HUES48 (cell line): ENCODE measurements at regions not wholly inside any gene's neighbourhood (a gene's known extent, or its start where the extent isn't known, plus 50 kb on each side); places are given as distances from the start of the nearest gene placed in this dataset.

Experiments
- H3K27ac ChIP-seq: one replicate; pipeline ENCODE4 v1.7.0; 2013; ENCODE audit warnings: low read depth, low read length, inconsistent platforms
- H3K27me3 ChIP-seq: 2 replicates; pipeline ENCODE4 v1.6.1; 2013; ENCODE audit warnings: mild to moderate bottlenecking, low read length; ENCODE audit not compliant: control insufficient read depth, insufficient read depth
- H3K36me3 ChIP-seq: 2 replicates; pipeline ENCODE4 v1.6.1; 2013; ENCODE audit warnings: low read length; ENCODE audit not compliant: control insufficient read depth, insufficient read depth
- H3K4me1 ChIP-seq: 2 replicates; pipeline ENCODE4 v1.6.1; 2013; ENCODE audit warnings: mild to moderate bottlenecking, low read length; ENCODE audit not compliant: control insufficient read depth, insufficient read depth
- H3K4me3 ChIP-seq: 2 replicates; pipeline ENCODE4 v1.5.1; 2013; ENCODE audit warnings: mild to moderate bottlenecking, low read depth, low read length
- H3K9ac ChIP-seq: 2 replicates; pipeline ENCODE4 v1.6.1; 2013; ENCODE audit warnings: mild to moderate bottlenecking, low read depth, low read length, moderate library complexity
- H3K9me3 ChIP-seq: 2 replicates; pipeline ENCODE4 v1.6.1; 2013; ENCODE audit warnings: low read length; ENCODE audit not compliant: control insufficient read depth, insufficient read depth

DNA sequence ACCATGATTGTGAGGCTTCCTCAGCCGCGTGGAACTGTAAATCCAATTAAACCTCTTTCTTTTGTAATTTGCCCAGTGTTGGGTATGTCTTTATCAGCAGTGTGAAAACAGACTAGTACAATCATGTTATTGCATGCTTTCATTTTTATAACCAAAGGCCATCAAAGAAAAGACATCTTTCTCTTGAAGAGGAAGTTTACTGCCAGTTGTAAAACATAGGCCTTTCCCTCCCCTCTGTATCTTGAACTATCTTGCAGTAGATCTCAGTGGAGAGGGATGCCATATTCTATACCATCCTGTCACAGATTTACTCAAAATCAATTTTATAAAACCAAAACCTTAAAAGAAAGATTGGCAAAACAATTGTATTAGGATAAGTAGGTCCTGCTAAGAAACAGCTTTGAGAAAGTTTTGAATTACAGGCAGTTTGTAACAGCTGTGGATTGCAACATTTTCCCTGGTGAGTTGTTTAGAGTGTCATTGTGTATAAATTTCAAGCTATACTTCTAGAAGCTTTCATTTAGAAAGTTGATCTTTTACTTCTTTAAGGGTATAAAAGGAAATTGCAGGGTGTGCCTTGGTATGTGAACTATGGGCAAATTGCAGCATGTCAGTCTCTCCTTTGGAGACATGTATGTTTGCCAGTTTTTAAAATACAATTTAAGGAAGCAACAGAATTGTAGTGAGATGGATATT lies 128.0 kb downstream of the ATP23 start:
- Histone ChIP-seq H3K4me1 (no peaks in the 10 kb centered on the region), H3K9ac (no peak overlapping the region), H3K27me3 (no peaks in the 10 kb centered on the region), H3K4me3 (no peak overlapping the region), H3K36me3 (no peaks in the 10 kb centered on the region), H3K9me3 (no peaks in the 10 kb centered on the region), H3K27ac (no peak overlapping the region)

GRCh38 chr12:58071994-58072393 lies 130.6 kb downstream of the ATP23 start:
- no peaks in the 10 kb centered on the region for H3K9me3 ChIP-seq
- no peak overlapping the region for H3K27ac ChIP-seq
- no peak overlapping the region for H3K4me3 ChIP-seq
- H3K27me3 ChIP-seq: no peaks in the 10 kb centered on the region
- 0 out of 2 replicates have a peak, but pooled peaks cover 3% of the 10 kb centered on the region for H3K4me1 ChIP-seq
- H3K36me3 ChIP-seq: no peaks in the 10 kb centered on the region
- no peak overlapping the region for H3K9ac ChIP-seq

GRCh38 chr12:58074259-58074658 lies 132.9 kb downstream of the ATP23 start:
- Histone ChIP-seq H3K27me3 (no peaks in the 10 kb centered on the region), H3K4me3 (no peak overlapping the region), H3K9me3 (no peaks in the 10 kb centered on the region), H3K36me3 (no peaks in the 10 kb centered on the region), H3K27ac (no peak overlapping the region), H3K4me1 (0 out of 2 replicates have a peak, but pooled peaks cover 3% of the 10 kb centered on the region), H3K9ac (no peak overlapping the region)

DNA sequence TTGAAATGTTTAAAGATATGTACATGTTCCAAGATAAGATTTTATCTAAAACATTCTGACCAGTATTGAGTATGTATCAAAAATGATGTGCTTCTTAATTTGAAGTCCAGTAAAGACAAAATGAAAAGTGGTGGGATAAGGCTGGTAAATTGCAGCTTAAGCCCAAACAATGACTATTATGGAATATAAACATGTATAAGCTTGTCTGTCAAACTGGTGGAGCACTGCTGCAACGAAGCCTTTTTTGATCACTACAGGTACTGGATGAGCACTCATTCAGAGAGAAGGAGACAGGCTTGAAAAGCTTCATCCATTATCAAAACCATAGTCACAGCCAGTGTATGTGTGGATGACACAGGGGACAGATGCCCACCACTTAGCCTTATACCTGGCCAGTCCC lies 138.4 kb downstream of the ATP23 start:
- no peaks in the 10 kb centered on the region for H3K9me3 ChIP-seq
- H3K27me3 ChIP-seq: no peaks in the 10 kb centered on the region
- H3K9ac ChIP-seq: no peak overlapping the region
- no peak overlapping the region for H3K4me3 ChIP-seq
- no peak overlapping the region for H3K27ac ChIP-seq
- no peaks in the 10 kb centered on the region for H3K36me3 ChIP-seq
- H3K4me1 ChIP-seq: 0 out of 2 replicates have a peak, but pooled peaks cover 3% of the 10 kb centered on the region

DNA sequence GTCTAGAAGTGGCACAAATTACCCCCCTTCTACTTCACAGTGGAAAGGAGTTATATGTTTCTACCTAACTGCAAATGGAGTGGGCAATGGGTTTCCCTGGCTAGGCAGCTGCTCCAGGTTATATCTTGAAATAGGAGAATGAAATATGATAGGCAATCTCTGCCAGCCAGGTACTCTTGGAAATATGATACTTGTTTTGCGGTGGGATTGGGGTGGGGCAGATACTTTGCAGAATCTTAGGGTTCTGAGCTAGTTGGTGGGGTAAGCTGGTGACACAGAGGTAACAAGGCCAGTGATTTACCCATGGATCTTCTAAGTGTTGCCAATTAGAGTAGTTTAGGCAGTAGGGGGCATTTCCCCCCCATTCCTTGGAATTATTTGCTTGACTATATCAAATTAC lies 140.1 kb downstream of the ATP23 start:
- Histone ChIP-seq H3K4me1 (no peaks in the 10 kb centered on the region), H3K36me3 (no peaks in the 10 kb centered on the region), H3K4me3 (no peak overlapping the region), H3K27me3 (no peaks in the 10 kb centered on the region), H3K27ac (no peak overlapping the region), H3K9me3 (no peaks in the 10 kb centered on the region), H3K9ac (no peak overlapping the region)

GRCh38 chr12:58082996-58083395 lies 141.6 kb downstream of the ATP23 start:
- Histone ChIP-seq H3K36me3 (no peaks in the 10 kb centered on the region), H3K27me3 (no peaks in the 10 kb centered on the region), H3K9me3 (no peaks in the 10 kb centered on the region), H3K4me1 (peaks cover 8% of the 10 kb centered on the region), H3K9ac (no peak overlapping the region), H3K4me3 (no peak overlapping the region), H3K27ac (no peak overlapping the region)

DNA sequence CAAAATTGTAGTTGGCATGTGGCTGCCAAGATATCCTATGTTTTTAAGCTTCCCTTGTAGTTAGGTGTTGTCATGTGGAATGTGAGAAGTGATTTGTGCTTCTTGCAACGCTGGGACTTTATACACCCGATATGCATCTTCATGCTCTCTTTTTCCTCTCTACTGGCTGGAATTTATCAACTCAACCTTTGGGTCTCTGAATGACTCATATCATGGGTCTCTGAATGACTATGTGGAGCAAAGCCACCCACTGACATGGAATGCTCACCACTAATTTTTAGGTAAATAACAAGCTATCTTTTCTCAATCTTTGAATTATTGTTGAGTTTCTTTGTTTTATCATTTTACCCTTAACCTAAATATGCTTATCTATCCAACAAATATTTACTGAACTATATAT lies 144.6 kb downstream of the ATP23 start:
- Histone ChIP-seq H3K27me3 (no peaks in the 10 kb centered on the region), H3K4me3 (no peak overlapping the region), H3K9ac (no peak overlapping the region), H3K27ac (no peak overlapping the region), H3K36me3 (no peaks in the 10 kb centered on the region), H3K4me1 (peaks cover 12% of the 10 kb centered on the region), H3K9me3 (no peaks in the 10 kb centered on the region)

DNA sequence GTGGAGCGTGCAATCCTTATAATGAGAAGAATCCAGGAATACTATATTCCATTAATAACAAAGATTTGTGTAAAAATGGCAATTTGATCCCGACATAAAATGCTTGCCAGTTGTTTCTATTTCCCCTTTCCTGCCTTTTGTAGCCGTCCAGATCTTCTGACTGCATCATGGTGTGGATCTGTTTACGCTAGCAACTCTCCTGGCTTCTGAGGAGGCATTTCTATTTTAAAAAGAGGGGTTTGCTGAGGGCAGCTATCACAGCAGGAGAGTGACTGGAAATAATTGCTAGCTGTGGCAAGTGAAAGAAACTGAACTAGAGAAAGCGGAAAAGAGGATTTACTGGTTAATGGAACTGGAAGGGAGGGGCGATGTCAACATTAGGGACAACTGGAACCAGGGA lies 145.6 kb downstream of the ATP23 start:
- peaks cover 12% of the 10 kb centered on the region for H3K4me1 ChIP-seq
- no peaks in the 10 kb centered on the region for H3K27me3 ChIP-seq
- no peak overlapping the region for H3K27ac ChIP-seq
- H3K4me3 ChIP-seq: no peak overlapping the region
- no peaks in the 10 kb centered on the region for H3K9me3 ChIP-seq
- no peak overlapping the region for H3K9ac ChIP-seq
- no peaks in the 10 kb centered on the region for H3K36me3 ChIP-seq

GRCh38 chr12:58087423-58088127 lies 146.2 kb downstream of the ATP23 start:
- Histone ChIP-seq H3K27me3 (no peaks in the 10 kb centered on the region), H3K9me3 (no peaks in the 10 kb centered on the region)

GRCh38 chr12:58089588-58089987 lies 148.2 kb downstream of the ATP23 start:
- Histone ChIP-seq H3K4me1 (peaks cover 12% of the 10 kb centered on the region), H3K4me3 (no peak overlapping the region), H3K27ac (no peak overlapping the region), H3K9me3 (no peaks in the 10 kb centered on the region), H3K27me3 (no peaks in the 10 kb centered on the region), H3K36me3 (no peaks in the 10 kb centered on the region), H3K9ac (no peak overlapping the region)

More at GRCh38 chr12:58087423-58088127, 146.2 kb downstream of the ATP23 start:
- Histone ChIP-seq H3K4me1 (peaks cover 12% of the 10 kb centered on the region), H3K4me3 (no peak overlapping the region), H3K27ac (no peak overlapping the region), H3K9ac (no peak overlapping the region), H3K36me3 (no peaks in the 10 kb centered on the region)

DNA sequence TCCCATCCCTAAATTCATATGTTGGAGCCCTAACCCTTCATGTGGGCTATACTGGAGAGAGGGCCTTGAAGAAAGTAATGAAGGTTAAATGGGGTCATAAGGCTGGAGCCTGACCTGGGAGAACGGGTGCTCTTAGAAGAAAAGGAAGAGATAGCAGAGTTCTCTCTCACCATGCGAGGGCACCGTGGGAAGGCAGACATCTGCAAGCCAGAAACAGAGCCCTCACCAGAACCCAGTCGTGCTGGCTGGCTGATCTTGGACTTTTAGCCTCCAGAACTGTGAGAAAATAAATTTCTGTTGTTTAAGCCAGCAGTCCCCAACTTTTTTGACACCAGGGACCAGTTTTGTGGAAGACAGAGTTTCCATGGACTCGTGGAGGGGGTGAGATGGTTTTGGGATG lies 149.3 kb downstream of the ATP23 start:
- Histone ChIP-seq H3K27ac (no peak overlapping the region), H3K4me3 (no peak overlapping the region), H3K27me3 (no peaks in the 10 kb centered on the region), H3K9ac (no peak overlapping the region), H3K36me3 (no peaks in the 10 kb centered on the region), H3K4me1 (peaks cover 12% of the 10 kb centered on the region), H3K9me3 (no peaks in the 10 kb centered on the region)
